ENCODE measurements at regions not wholly inside any gene's neighbourhood (a gene's known extent, or its start where the extent isn't known, plus 50 kb on each side); places are given as distances from the start of the nearest gene placed in this dataset.
"Not testable (repeated sequence)": the region's sequence is repeated elsewhere in the genome, so short reads cannot be mapped to it uniquely, and the experiment has no call there.

- no peaks in the 10 kb centered on the region for H3K36me3 Mint-ChIP-seq (ENCODE audit: low read depth)
- POLR2A ChIA-PET = no interaction called here
Measured at GRCh38 chr6:100236389-100236788, 228.3 kb downstream of the SIM1 start.

DNA sequence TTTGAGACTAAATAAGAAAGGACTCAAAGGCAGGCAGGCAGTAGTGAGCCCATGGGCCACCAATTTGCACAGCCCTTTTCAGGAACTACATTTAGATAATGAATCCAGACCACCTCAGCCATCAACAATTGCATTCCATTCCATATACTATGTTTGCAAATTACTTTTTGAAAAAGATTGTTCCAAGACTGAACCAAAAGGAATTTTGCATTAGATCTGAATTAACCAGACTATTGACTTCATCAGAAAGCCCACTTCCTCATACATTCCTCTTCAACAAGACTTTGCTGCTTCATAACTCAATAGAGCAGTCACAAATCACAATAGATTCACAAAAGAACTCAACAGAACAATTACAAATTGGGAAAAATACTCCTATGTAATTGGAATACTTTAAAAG lies 229.1 kb downstream of the SIM1 start:
- CTCF ChIA-PET = no interaction called here
- POLR2A ChIA-PET = no interaction called here
- H3K9me3 Mint-ChIP-seq (ENCODE audit: insufficient read depth) = no peaks in the 10 kb centered on the region
- no peak overlapping the region for H3K27ac Mint-ChIP-seq
- ATAC-seq = no peak
- H3K4me3 Mint-ChIP-seq = no peak overlapping the region
- H3K36me3 Mint-ChIP-seq (ENCODE audit: low read depth) = no peaks in the 10 kb centered on the region
- no peaks in the 10 kb centered on the region for H3K4me1 Mint-ChIP-seq (ENCODE audit: low read depth)
- DNase-seq = no peak
- H3K27me3 Mint-ChIP-seq (ENCODE audit: low read depth) = peaks cover 9% of the 10 kb centered on the region

More at GRCh38 chr6:100236389-100236788, 228.3 kb downstream of the SIM1 start:
- ATAC-seq (no peak), DNase-seq (no peak)
- H3K4me1 Mint-ChIP-seq (ENCODE audit: low read depth) = no peaks in the 10 kb centered on the region
- no peaks in the 10 kb centered on the region for H3K9me3 Mint-ChIP-seq (ENCODE audit: insufficient read depth)
- no peak overlapping the region for H3K4me3 Mint-ChIP-seq
- CTCF ChIA-PET = no interaction called here
- H3K27me3 Mint-ChIP-seq (ENCODE audit: low read depth) = peaks cover 9% of the 10 kb centered on the region
- H3K27ac Mint-ChIP-seq = no peak overlapping the region

DNA sequence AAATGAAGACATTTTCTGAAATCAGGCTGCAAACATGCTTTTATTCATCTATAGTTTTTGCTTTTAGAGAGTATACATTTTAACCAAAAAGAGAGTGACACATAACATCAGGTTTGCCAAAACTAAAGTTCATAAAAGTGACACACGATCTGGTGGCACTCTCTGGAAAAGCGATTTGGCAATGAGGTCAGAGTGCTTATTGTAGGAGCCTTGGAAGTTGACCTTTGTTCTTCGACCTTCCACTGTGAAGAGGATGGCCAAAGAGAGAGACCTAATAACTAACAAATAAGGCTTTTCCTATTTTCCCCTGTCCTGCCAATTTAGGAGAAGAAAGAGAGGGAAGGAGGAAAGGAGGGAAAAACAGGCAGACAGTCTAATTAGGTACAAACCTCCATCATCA lies 230.1 kb downstream of the SIM1 start:
- Mint-ChIP-seq H3K36me3 (ENCODE audit: low read depth) (no peaks in the 10 kb centered on the region), H3K4me1 (ENCODE audit: low read depth) (no peaks in the 10 kb centered on the region), H3K9me3 (ENCODE audit: insufficient read depth) (no peaks in the 10 kb centered on the region), H3K27ac (no peak overlapping the region), H3K4me3 (no peak overlapping the region), H3K27me3 (ENCODE audit: low read depth) (peaks cover 13% of the 10 kb centered on the region)
- no peak for ATAC-seq
- CTCF ChIA-PET = no interaction called here
- POLR2A ChIA-PET = no interaction called here
- DNase-seq = no peak

GRCh38 chr6:100232781-100233573 lies 231.7 kb downstream of the SIM1 start:
- peaks cover 25% of the 10 kb centered on the region for H3K27me3 Mint-ChIP-seq (ENCODE audit: low read depth)
- no peaks in the 10 kb centered on the region for H3K9me3 Mint-ChIP-seq (ENCODE audit: insufficient read depth)
- no peak overlapping the region for H3K4me3 Mint-ChIP-seq
- H3K27ac Mint-ChIP-seq = no peak overlapping the region
- ATAC-seq (no peak), DNase-seq (no peak)
- H3K36me3 Mint-ChIP-seq (ENCODE audit: low read depth) = no peaks in the 10 kb centered on the region
- ChIA-PET POLR2A (no interaction called here), CTCF (no interaction called here)
- H3K4me1 Mint-ChIP-seq (ENCODE audit: low read depth) = peaks cover 5% of the 10 kb centered on the region

DNA sequence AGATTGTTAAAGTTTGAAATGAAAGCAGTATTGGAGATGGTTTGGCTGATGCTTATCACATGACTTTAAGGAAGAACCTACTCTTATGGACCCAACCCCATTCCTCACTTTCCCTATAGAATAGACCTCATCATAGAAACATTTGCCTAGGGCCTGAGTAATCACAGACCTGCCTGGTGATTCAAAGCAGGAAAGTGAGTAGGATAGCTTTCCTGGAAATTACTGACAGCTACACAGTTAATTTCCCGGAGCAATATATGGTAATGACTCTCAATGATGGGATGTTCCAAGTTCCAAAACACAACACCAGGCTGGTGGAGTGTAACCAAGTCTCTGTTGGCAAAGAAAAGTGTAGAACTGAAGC lies 233.8 kb downstream of the SIM1 start:
- CTCF ChIA-PET = interaction anchor here (1.4 to 1.9 kb wide), 2 partner anchors 12 to 23 kb away, joined by 3 to 7 read pairs; no protein-coding TSS in a partner anchor
- H3K27ac Mint-ChIP-seq = no peak overlapping the region
- H3K27me3 Mint-ChIP-seq (ENCODE audit: low read depth) = peaks cover 21% of the 10 kb centered on the region
- POLR2A ChIA-PET = no interaction called here
- ATAC-seq (no peak), DNase-seq (no peak)
- no peaks in the 10 kb centered on the region for H3K9me3 Mint-ChIP-seq (ENCODE audit: insufficient read depth)
- peaks cover 5% of the 10 kb centered on the region for H3K4me1 Mint-ChIP-seq (ENCODE audit: low read depth)
- no peak overlapping the region for H3K4me3 Mint-ChIP-seq
- no peaks in the 10 kb centered on the region for H3K36me3 Mint-ChIP-seq (ENCODE audit: low read depth)

DNA sequence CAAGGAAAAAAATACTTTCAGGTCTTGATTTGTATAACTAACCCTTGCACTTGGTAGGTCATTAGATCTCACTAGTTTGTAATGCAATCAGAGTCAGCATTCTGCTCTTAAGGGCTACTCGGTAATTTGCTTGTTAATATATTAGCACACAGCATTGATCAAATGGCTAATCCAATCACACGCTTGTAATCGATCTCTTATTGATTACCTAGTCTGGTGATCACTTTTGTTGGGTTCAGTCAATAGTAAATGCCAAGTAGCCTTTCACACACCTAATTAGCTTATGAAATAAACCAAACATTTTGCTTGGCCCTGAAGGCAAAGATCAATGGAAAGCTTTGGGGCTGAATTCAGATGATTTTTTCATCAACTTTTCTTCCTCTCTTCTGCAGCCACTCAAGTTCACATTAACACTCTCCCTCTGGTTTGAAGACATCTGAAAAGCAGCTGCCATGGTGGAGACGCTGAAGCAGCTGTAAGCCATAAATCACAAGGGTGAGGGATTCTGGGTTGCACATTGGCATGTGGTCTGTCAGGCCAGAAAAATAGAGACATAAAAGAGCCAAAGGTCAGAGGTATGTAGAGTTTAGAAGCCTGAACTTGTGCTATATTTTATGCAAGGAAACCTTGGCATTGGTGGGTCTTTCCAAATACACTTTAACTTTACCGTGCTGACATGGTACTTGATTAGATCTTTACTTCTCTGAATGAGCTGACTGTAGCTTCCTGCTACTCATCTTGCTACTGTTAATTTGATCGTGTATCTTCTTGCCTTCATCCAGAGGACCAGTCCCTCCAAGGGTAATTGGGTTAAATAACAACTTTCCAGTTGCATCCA lies 234.4 kb downstream of the SIM1 start:
- peaks cover 20% of the 10 kb centered on the region for H3K27me3 Mint-ChIP-seq (ENCODE audit: low read depth)
- H3K36me3 Mint-ChIP-seq (ENCODE audit: low read depth) = no peaks in the 10 kb centered on the region
- H3K4me3 Mint-ChIP-seq = no peak overlapping the region
- POLR2A ChIA-PET = no interaction called here
- CTCF ChIA-PET = interaction anchor here (1.2 to 1.9 kb wide), 5 partner anchors 12 to 362 kb away, joined by 3 to 7 read pairs (median 3); no protein-coding TSS in a partner anchor
- DNase-seq (no peak), ATAC-seq (no peak)
- no peaks in the 10 kb centered on the region for H3K9me3 Mint-ChIP-seq (ENCODE audit: insufficient read depth)
- H3K4me1 Mint-ChIP-seq (ENCODE audit: low read depth) = peaks cover 5% of the 10 kb centered on the region
- no peak overlapping the region for H3K27ac Mint-ChIP-seq

- no peak overlapping the region for H3K4me3 Mint-ChIP-seq
- H3K9me3 Mint-ChIP-seq (ENCODE audit: insufficient read depth) = no peaks in the 10 kb centered on the region
- no peaks in the 10 kb centered on the region for H3K36me3 Mint-ChIP-seq (ENCODE audit: low read depth)
- DNase-seq (no peak), ATAC-seq (no peak)
- H3K4me1 Mint-ChIP-seq (ENCODE audit: low read depth) = peaks cover 5% of the 10 kb centered on the region
- ChIA-PET POLR2A (no interaction called here), CTCF (interaction anchor here (1.2 to 1.9 kb wide), 5 partner anchors 11 to 362 kb away, joined by 3 to 7 read pairs (median 3); no protein-coding TSS in a partner anchor)
- H3K27me3 Mint-ChIP-seq (ENCODE audit: low read depth) = peaks cover 20% of the 10 kb centered on the region
- no peak overlapping the region for H3K27ac Mint-ChIP-seq
Measured at GRCh38 chr6:100229512-100229911, 235.2 kb downstream of the SIM1 start.

GRCh38 chr6:100228834-100229441 lies 234.9 kb upstream of the MCHR2 start:
- H3K4me1 Mint-ChIP-seq (ENCODE audit: low read depth) = peaks cover 5% of the 10 kb centered on the region
- peaks cover 20% of the 10 kb centered on the region for H3K27me3 Mint-ChIP-seq (ENCODE audit: low read depth)
- no peaks in the 10 kb centered on the region for H3K9me3 Mint-ChIP-seq (ENCODE audit: insufficient read depth)
- H3K27ac Mint-ChIP-seq = no peak overlapping the region
- CTCF ChIA-PET = interaction anchor here (1.5 to 1.9 kb wide), 3 partner anchors 10 to 361 kb away, joined by 3 to 7 read pairs (median 3); no protein-coding TSS in a partner anchor
- POLR2A ChIA-PET = no interaction called here
- ATAC-seq = peak; percentile 87
- peak overlapping the region; percentile 63 for H3K4me3 Mint-ChIP-seq
- peak; percentile 56 for DNase-seq
- H3K36me3 Mint-ChIP-seq (ENCODE audit: low read depth) = no peaks in the 10 kb centered on the region

DNA sequence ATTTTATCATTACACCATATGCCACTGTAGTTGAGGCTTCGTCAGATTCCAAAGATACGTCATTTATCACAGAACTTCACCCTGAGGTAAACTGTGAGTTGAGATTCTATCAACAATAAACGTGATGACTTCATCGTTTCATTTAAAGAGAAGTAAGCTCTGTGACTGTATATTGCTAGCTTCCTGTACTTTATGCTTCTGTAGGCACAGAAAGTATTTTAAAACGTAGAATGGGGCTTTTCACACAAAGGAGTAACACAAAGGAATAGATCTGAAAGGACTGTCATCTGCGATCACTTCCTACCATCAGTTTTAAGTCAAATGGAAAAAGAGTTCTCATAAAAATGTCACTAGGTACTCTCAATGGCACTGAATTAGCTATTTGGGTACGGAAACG lies 234.4 kb upstream of the MCHR2 start:
- Mint-ChIP-seq H3K27ac (no peak overlapping the region), H3K27me3 (ENCODE audit: low read depth) (peaks cover 20% of the 10 kb centered on the region), H3K4me3 (peak overlapping the region; percentile 63), H3K9me3 (ENCODE audit: insufficient read depth) (no peaks in the 10 kb centered on the region), H3K4me1 (ENCODE audit: low read depth) (peaks cover 5% of the 10 kb centered on the region), H3K36me3 (ENCODE audit: low read depth) (no peaks in the 10 kb centered on the region)
- no peak for ATAC-seq
- CTCF ChIA-PET = interaction anchor here (1.5 kb wide), 2 partner anchors 10 to 361 kb away, joined by 3 read pairs; no protein-coding TSS in a partner anchor
- POLR2A ChIA-PET = no interaction called here
- no peak for DNase-seq

DNA sequence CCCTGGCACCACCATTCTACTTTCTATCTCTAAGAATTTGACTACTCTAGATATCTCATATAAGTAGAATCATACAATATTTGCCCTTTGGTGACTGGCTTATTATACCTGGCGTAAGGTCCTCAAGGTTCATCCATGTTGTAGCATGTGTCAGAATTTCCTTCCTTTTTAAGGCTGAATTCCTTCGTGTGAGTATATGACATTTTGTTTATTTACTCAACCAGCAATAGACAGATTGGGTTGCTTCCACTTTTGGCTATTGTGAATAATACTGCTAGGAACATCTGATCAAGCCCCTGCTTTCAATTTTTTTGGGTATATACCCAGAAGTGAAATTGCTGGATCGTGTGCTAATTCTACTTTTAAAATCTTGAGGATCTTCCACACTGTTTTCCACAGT lies 232.8 kb upstream of the MCHR2 start:
- no peak overlapping the region for H3K27ac Mint-ChIP-seq
- H3K9me3 Mint-ChIP-seq (ENCODE audit: insufficient read depth) = no peaks in the 10 kb centered on the region
- no peak overlapping the region for H3K4me3 Mint-ChIP-seq
- H3K36me3 Mint-ChIP-seq (ENCODE audit: low read depth) = no peaks in the 10 kb centered on the region
- DNase-seq (no peak), ATAC-seq (no peak)
- ChIA-PET CTCF (no interaction called here), POLR2A (no interaction called here)
- peaks cover 5% of the 10 kb centered on the region for H3K4me1 Mint-ChIP-seq (ENCODE audit: low read depth)
- peaks cover 20% of the 10 kb centered on the region for H3K27me3 Mint-ChIP-seq (ENCODE audit: low read depth)

DNA sequence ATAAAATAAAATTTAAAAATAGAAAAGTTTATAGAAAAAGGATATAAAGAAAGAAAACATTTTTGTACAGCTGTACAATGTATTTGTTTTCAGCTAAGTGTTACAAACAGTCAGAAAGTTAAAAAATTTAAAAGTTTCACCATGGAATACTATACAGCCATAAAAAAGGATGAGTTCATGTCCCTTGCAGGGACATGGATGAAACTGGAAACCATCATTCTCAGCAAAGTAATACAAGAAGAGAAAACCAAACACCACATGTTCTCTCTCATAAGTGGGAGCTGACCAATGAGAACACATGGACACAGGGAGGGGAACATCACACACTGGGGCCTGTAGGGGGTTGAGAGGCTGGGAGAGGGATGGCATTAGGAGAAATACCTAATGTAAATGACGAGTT lies 229.9 kb upstream of the MCHR2 start:
- H3K4me3 Mint-ChIP-seq; H3K27me3 Mint-ChIP-seq (ENCODE audit: low read depth); CTCF ChIA-PET; ATAC-seq; H3K9me3 Mint-ChIP-seq (ENCODE audit: insufficient read depth); H3K36me3 Mint-ChIP-seq (ENCODE audit: low read depth); H3K27ac Mint-ChIP-seq; DNase-seq; H3K4me1 Mint-ChIP-seq (ENCODE audit: low read depth); POLR2A ChIA-PET: not testable (repeated sequence)

DNA sequence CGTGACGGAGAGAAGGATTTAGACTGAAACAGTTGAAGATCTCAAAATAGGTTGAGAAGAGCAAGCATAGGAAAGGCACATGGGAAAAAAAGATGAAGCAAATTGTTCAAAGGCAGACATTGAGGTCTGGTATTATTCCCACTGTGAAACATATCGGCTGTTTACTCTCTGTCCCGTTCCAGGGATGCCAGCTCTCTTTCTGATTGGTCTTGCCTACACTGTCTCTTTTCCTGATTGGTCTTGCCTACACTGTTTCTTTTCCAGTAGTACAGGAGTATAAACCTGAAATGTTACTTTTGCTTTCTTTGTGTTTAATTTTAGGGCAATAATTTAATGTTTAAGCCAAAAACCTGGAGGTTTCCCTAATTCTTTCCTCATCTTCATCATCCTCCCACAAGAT lies 226.5 kb upstream of the MCHR2 start:
- Mint-ChIP-seq H3K4me1 (ENCODE audit: low read depth) (no peaks in the 10 kb centered on the region), H3K9me3 (ENCODE audit: insufficient read depth) (no peaks in the 10 kb centered on the region), H3K4me3 (no peak overlapping the region), H3K27me3 (ENCODE audit: low read depth) (no peaks in the 10 kb centered on the region), H3K36me3 (ENCODE audit: low read depth) (no peaks in the 10 kb centered on the region), H3K27ac (no peak overlapping the region)
- DNase-seq = no peak
- ChIA-PET POLR2A (no interaction called here), CTCF (no interaction called here)
- ATAC-seq = no peak
